ENCODE measurements at regions not wholly inside any gene's neighbourhood (a gene's known extent, or its start where the extent isn't known, plus 50 kb on each side); places are given as distances from the start of the nearest gene placed in this dataset.

GRCh38 chr6:145454006-145454405, 281.3 kb downstream of the EPM2A start:
- TF ChIP-seq YY1 (IDR thresholded peaks at IDR 0.05; ENCODE audit: insufficient read depth, insufficient read length): no peak
- TF ChIP-seq SUZ12 (IDR thresholded peaks at IDR 0.05; ENCODE audit: extremely low read depth, insufficient read depth, insufficient read length): no peak
- no peak for TF ChIP-seq ZNF274 (IDR thresholded peaks at IDR 0.05; ENCODE audit: low read depth, low read length)

Data from NT2/D1 (cell line).